ENCODE measurements at regions not wholly inside any gene's neighbourhood (a gene's known extent, or its start where the extent isn't known, plus 50 kb on each side); places are given as distances from the start of the nearest gene placed in this dataset.

DNA sequence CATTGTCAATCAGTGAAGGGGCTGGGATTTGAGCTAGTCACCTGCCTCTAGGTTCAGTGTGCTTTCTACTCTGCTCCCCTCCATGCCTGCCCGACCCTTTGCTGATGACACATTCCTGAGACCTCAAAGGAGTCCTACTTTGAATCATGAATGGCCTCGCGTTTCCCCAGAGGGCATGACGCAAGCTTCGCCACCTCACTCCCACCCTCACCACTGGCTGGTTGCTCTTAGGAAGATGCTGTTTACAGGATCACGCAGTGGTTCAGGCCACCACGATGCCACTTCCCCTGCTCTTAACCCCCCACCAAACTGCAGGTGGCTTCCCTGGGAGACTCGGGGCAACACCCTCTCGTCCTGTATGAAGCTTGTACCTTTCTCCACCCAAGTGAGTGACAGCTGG is 62.9 kb upstream of the B3GAT1 start:
- TF ChIP-seq CTCF (conservative IDR thresholded peaks at IDR 0.05 in 1 of 2, IDR thresholded peaks at IDR 0.05 in 1 of 2; ENCODE audit: low read depth in 1 of 2, low read length in 2 of 2) (no peak), EZH2 (IDR thresholded peaks at IDR 0.05; ENCODE audit: low read length, missing control alignments) (no peak)
